DMS53 treated with DMSO at 0.1 percent for 48 hours (cell line): ENCODE measurements at regions not wholly inside any gene's neighbourhood (a gene's known extent, or its start where the extent isn't known, plus 50 kb on each side); places are given as distances from the start of the nearest gene placed in this dataset.

Experiments used
- DNase-seq: peaks from one replicate; lab custom pipeline; 2025; ENCODE audit not compliant: unreplicated experiment; lab: John Stamatoyannopoulos, UW

- no peak for DNase-seq
These were observed 225.7 kb downstream of the UTP18 start for GRCh38 chr17:51486091-51486490.

GRCh38 chr17:51486885-51487520 lies 226.7 kb downstream of the UTP18 start:
- no peak for DNase-seq

GRCh38 chr17:51487947-51488346 lies 227.6 kb downstream of the UTP18 start:
- DNase-seq, result peak; percentile 31

GRCh38 chr17:51491416-51491815 lies 231.1 kb downstream of the UTP18 start:
- no peak for DNase-seq

GRCh38 chr17:51493206-51493605 lies 232.9 kb downstream of the UTP18 start:
- no peak for DNase-seq

- DNase-seq, result no peak
These were observed 236.0 kb downstream of the UTP18 start for GRCh38 chr17:51496378-51496777.

- DNase-seq, result no peak
These were observed 239.6 kb downstream of the UTP18 start for GRCh38 chr17:51499897-51500296.

GRCh38 chr17:51500454-51500853 lies 240.1 kb downstream of the UTP18 start:
- no peak for DNase-seq

- DNase-seq, result no peak
These were observed 245.1 kb downstream of the UTP18 start for GRCh38 chr17:51505450-51505849.

GRCh38 chr17:51507444-51507843 lies 247.1 kb downstream of the UTP18 start:
- no peak for DNase-seq

- peak; percentile 37 for DNase-seq
These were observed 247.7 kb downstream of the UTP18 start for GRCh38 chr17:51508048-51508447.

GRCh38 chr17:51510940-51511339 lies 250.6 kb downstream of the UTP18 start:
- no peak for DNase-seq

GRCh38 chr17:51512220-51512907 lies 252.0 kb downstream of the UTP18 start:
- DNase-seq, result no peak

- DNase-seq, result no peak
These were observed 256.6 kb downstream of the UTP18 start for GRCh38 chr17:51516924-51517323.

GRCh38 chr17:51524524-51524923 lies 264.2 kb downstream of the UTP18 start:
- no peak for DNase-seq

- DNase-seq, result no peak
These were observed 266.2 kb downstream of the UTP18 start for GRCh38 chr17:51526507-51526906.

GRCh38 chr17:51527225-51527982 lies 267.1 kb downstream of the UTP18 start:
- DNase-seq, result no peak

- no peak for DNase-seq
These were observed 267.8 kb downstream of the UTP18 start for GRCh38 chr17:51528111-51528510.

GRCh38 chr17:51533219-51533618 lies 272.9 kb downstream of the UTP18 start:
- no peak for DNase-seq

GRCh38 chr17:51533821-51534220 lies 273.5 kb downstream of the UTP18 start:
- DNase-seq, result no peak

- DNase-seq, result no peak
These were observed 276.3 kb downstream of the UTP18 start for GRCh38 chr17:51536627-51537026.

GRCh38 chr17:51537996-51538550 lies 277.7 kb downstream of the UTP18 start:
- DNase-seq, result no peak
